ENCODE measurements at regions not wholly inside any gene's neighbourhood (a gene's known extent, or its start where the extent isn't known, plus 50 kb on each side); places are given as distances from the start of the nearest gene placed in this dataset.

GRCh38 chr3:145620486-145620885, 540.5 kb downstream of the PLOD2 start:
- Histone ChIP-seq H3K27ac (ENCODE audit: low read depth, low read length, poor library complexity, severe bottlenecking) (no peak overlapping the region), H3K27me3 (ENCODE audit: insufficient read depth, low read length) (no peaks in the 10 kb centered on the region), H3K36me3 (ENCODE audit: insufficient read depth, low read length) (no peaks in the 10 kb centered on the region), H3K9me2 (ENCODE audit: low read depth, low read length) (no peaks in the 10 kb centered on the region), H3K79me2 (ENCODE audit: insufficient read depth, low read length) (no peaks in the 10 kb centered on the region), H3K9ac (ENCODE audit: low read length) (no peak overlapping the region), H3K4me1 (ENCODE audit: insufficient read depth, low read length, severe bottlenecking) (no peaks in the 10 kb centered on the region), H4K20me1 (ENCODE audit: insufficient read depth, low read length) (no peaks in the 10 kb centered on the region), H3F3A (ENCODE audit: insufficient read depth, low read length) (no peaks in the 10 kb centered on the region), H3K9me3 (ENCODE audit: low read length) (no peaks in the 10 kb centered on the region), H3K4me2 (ENCODE audit: low read length) (no peak overlapping the region), H3K4me3 (ENCODE audit: low read depth, low read length, poor library complexity, severe bottlenecking) (no peak overlapping the region), H2AFZ (ENCODE audit: low read length) (no peak overlapping the region)
- TF ChIP-seq, protein P1, sequence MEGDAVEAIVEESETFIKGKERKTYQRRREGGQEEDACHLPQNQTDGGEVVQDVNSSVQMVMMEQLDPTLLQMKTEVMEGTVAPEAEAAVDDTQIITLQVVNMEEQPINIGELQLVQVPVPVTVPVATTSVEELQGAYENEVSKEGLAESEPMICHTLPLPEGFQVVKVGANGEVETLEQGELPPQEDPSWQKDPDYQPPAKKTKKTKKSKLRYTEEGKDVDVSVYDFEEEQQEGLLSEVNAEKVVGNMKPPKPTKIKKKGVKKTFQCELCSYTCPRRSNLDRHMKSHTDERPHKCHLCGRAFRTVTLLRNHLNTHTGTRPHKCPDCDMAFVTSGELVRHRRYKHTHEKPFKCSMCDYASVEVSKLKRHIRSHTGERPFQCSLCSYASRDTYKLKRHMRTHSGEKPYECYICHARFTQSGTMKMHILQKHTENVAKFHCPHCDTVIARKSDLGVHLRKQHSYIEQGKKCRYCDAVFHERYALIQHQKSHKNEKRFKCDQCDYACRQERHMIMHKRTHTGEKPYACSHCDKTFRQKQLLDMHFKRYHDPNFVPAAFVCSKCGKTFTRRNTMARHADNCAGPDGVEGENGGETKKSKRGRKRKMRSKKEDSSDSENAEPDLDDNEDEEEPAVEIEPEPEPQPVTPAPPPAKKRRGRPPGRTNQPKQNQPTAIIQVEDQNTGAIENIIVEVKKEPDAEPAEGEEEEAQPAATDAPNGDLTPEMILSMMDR (IDR thresholded peaks at IDR 0.05; ENCODE audit: low read length) = no peak
- TF ChIP-seq EZH2 (IDR thresholded peaks at IDR 0.05; ENCODE audit: borderline replicate concordance, low read length) = no peak

DNA sequence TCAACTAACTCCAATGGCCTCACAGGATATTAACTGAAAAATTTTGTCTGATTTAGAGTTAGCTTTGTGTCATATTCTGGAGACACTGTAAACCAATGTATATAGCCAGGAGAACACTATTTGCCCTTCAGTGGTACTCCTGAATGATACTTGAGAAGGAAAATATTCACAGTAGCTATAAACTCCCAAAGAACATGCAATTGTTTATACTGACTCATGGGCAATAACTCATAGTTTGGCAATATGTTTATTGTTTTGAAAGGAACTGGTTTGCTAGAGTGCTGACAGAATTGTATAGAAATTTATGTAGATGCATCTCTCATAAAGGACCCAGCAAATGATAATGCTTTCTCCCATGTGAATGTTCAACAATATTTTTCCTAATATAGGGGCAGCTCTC, 537.6 kb downstream of the PLOD2 start:
- H3K4me2 ChIP-seq (ENCODE audit: low read length) = no peak overlapping the region
- H3K9ac ChIP-seq (ENCODE audit: low read length) = no peak overlapping the region
- no peaks in the 10 kb centered on the region for H3K36me3 ChIP-seq (ENCODE audit: insufficient read depth, low read length)
- H3K9me3 ChIP-seq (ENCODE audit: low read length) = no peaks in the 10 kb centered on the region
- no peak overlapping the region for H3K4me3 ChIP-seq (ENCODE audit: low read depth, low read length, poor library complexity, severe bottlenecking)
- TF ChIP-seq, protein P1 (IDR thresholded peaks at IDR 0.05; ENCODE audit: low read length) = no peak
- TF ChIP-seq EZH2 (IDR thresholded peaks at IDR 0.05; ENCODE audit: borderline replicate concordance, low read length) = no peak
- H3K27me3 ChIP-seq (ENCODE audit: insufficient read depth, low read length) = no peaks in the 10 kb centered on the region
- H3K27ac ChIP-seq (ENCODE audit: low read depth, low read length, poor library complexity, severe bottlenecking) = no peak overlapping the region
- H2AFZ ChIP-seq (ENCODE audit: low read length) = no peak overlapping the region
- H3F3A ChIP-seq (ENCODE audit: insufficient read depth, low read length) = no peaks in the 10 kb centered on the region
- no peaks in the 10 kb centered on the region for H3K9me2 ChIP-seq (ENCODE audit: low read depth, low read length)
- H3K4me1 ChIP-seq (ENCODE audit: insufficient read depth, low read length, severe bottlenecking) = no peaks in the 10 kb centered on the region
- H3K79me2 ChIP-seq (ENCODE audit: insufficient read depth, low read length) = no peaks in the 10 kb centered on the region
- no peaks in the 10 kb centered on the region for H4K20me1 ChIP-seq (ENCODE audit: insufficient read depth, low read length)

DNA sequence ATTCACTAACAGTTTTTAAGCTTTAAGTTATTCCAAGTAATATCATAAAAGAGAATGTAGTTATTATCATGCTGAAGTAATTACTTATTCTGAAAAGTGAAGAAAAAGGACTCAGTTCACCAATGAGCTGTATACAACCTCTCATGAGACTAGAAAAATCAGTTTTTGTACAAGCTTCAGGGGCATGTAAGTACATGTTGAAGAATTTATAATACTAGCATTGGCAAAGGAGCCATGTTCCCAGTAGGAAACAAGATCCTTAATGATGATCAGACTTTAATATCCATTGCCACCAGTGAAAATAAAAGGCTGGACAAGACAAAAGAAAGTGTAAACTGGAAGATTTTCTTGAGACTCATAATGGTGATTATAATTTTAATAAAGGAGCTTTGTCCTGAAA, 532.8 kb downstream of the PLOD2 start:
- Histone ChIP-seq H3K9ac (ENCODE audit: low read length) (no peak overlapping the region), H3F3A (ENCODE audit: insufficient read depth, low read length) (no peaks in the 10 kb centered on the region), H3K4me2 (ENCODE audit: low read length) (no peak overlapping the region), H3K9me3 (ENCODE audit: low read length) (peaks cover 5% of the 10 kb centered on the region; the same call in 1 of the 2 replicates), H3K27ac (ENCODE audit: low read depth, low read length, poor library complexity, severe bottlenecking) (no peak overlapping the region), H3K36me3 (ENCODE audit: insufficient read depth, low read length) (no peaks in the 10 kb centered on the region), H3K4me1 (ENCODE audit: insufficient read depth, low read length, severe bottlenecking) (no peaks in the 10 kb centered on the region), H3K27me3 (ENCODE audit: insufficient read depth, low read length) (no peaks in the 10 kb centered on the region), H2AFZ (ENCODE audit: low read length) (no peak overlapping the region), H4K20me1 (ENCODE audit: insufficient read depth, low read length) (no peaks in the 10 kb centered on the region), H3K9me2 (ENCODE audit: low read depth, low read length) (no peaks in the 10 kb centered on the region; the same call in 1 of the 2 replicates), H3K4me3 (ENCODE audit: low read depth, low read length, poor library complexity, severe bottlenecking) (no peak overlapping the region), H3K79me2 (ENCODE audit: insufficient read depth, low read length) (no peaks in the 10 kb centered on the region)
- TF ChIP-seq, protein P1 (IDR thresholded peaks at IDR 0.05; ENCODE audit: low read length) = no peak
- TF ChIP-seq EZH2 (IDR thresholded peaks at IDR 0.05; ENCODE audit: borderline replicate concordance, low read length) = no peak
